ENCODE measurements at regions not wholly inside any gene's neighbourhood (a gene's known extent, or its start where the extent isn't known, plus 50 kb on each side); places are given as distances from the start of the nearest gene placed in this dataset.

DNA sequence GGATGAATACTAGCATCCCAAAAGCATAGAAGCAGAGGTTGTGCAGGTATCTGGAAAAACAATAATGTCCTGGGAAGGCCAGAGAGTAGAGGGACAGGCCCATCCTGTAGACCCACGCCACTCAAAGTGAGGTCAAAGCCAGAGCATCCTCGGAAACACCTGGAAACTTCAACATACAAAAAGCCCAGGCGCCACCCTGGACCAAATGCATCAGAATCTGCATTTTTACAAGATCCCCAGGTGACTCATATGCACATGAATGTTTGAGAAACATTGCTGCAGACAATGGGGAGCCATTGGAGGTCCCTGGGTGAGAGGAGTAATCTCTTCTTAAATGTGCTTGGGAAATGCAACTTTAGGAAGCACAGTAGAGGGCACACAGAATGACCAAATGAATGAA, 684.1 kb downstream of the DIAPH3 start:
- no peak overlapping the region for H3K27ac ChIP-seq
- no peak for ATAC-seq
- peaks cover 9% of the 10 kb centered on the region for H3K4me1 ChIP-seq
- no peaks in the 10 kb centered on the region for H3K36me3 ChIP-seq (replicated peaks in 1 of 2; ENCODE audit: insufficient read depth in 1 of 2, low read depth in 2 of 2)
- TF ChIP-seq POLR2A (IDR thresholded peaks at IDR 0.05): no peak
- TF ChIP-seq, protein P1, sequence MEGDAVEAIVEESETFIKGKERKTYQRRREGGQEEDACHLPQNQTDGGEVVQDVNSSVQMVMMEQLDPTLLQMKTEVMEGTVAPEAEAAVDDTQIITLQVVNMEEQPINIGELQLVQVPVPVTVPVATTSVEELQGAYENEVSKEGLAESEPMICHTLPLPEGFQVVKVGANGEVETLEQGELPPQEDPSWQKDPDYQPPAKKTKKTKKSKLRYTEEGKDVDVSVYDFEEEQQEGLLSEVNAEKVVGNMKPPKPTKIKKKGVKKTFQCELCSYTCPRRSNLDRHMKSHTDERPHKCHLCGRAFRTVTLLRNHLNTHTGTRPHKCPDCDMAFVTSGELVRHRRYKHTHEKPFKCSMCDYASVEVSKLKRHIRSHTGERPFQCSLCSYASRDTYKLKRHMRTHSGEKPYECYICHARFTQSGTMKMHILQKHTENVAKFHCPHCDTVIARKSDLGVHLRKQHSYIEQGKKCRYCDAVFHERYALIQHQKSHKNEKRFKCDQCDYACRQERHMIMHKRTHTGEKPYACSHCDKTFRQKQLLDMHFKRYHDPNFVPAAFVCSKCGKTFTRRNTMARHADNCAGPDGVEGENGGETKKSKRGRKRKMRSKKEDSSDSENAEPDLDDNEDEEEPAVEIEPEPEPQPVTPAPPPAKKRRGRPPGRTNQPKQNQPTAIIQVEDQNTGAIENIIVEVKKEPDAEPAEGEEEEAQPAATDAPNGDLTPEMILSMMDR (IDR thresholded peaks at IDR 0.05): no peak
- H3K4me3 ChIP-seq: no peak overlapping the region
- DNase-seq: no peak
- WGBS, 2 donors: 91 to 94% methylated on average over 3 of the region's 3 CpGs
- no peaks in the 10 kb centered on the region for H3K27me3 ChIP-seq
- intact Hi-C loops (cut with DNase I): no loop called here
- H3K9me3 ChIP-seq: no peaks in the 10 kb centered on the region

DNA sequence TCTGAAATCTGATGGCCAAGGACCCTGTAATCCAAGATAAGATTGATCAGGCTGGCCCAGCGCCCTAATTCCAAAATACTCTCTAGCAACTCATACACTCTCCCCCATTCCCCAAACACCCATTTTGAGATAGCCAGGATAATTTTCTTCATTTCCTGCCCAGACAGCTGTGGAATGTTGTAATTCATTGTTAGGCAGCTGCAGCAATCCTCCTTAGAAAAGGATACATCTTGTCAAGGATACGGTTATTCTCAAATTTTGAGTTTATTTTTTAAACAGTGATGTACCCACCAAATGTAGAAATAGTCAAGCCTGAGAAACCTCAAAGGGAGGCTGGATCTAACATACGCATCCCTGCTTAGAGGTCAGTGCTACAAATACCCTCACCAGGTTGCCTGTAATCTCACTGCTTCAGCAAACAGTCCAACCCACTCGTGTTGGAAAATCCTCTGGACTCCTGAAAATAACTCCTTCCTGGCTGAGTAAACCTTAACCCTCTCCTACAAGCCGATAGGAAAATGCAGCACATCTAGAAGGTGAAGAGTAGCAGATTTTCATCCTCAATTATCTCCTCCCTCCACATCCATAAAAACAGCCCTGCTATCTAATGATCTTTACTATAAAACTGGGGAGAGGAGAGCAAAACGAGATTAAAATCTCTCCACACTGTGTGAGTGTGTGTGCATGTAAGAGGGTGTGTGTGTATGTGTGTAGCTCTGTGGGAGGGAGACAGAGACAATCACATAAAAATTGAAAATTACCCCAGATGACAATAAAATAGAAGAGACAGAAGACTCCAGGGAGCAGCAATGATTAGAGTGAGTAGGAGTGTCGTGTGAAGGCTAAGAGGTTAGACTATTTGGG, 683.1 kb downstream of the DIAPH3 start:
- no peak overlapping the region for H3K4me3 ChIP-seq
- H3K27me3 ChIP-seq: no peaks in the 10 kb centered on the region
- 62 to 69% methylated on average over 7 of the region's 7 CpGs for WGBS, 2 donors
- H3K36me3 ChIP-seq (replicated peaks in 1 of 2; ENCODE audit: insufficient read depth in 1 of 2, low read depth in 2 of 2): no peaks in the 10 kb centered on the region
- DNase-seq (no peak), ATAC-seq (no peak)
- intact Hi-C loops (cut with DNase I): no loop called here
- H3K9me3 ChIP-seq: no peaks in the 10 kb centered on the region
- H3K4me1 ChIP-seq: peaks cover 9% of the 10 kb centered on the region
- H3K27ac ChIP-seq: no peak overlapping the region
- TF ChIP-seq POLR2A (IDR thresholded peaks at IDR 0.05): no peak
- TF ChIP-seq, protein P1 (IDR thresholded peaks at IDR 0.05): no peak

DNA sequence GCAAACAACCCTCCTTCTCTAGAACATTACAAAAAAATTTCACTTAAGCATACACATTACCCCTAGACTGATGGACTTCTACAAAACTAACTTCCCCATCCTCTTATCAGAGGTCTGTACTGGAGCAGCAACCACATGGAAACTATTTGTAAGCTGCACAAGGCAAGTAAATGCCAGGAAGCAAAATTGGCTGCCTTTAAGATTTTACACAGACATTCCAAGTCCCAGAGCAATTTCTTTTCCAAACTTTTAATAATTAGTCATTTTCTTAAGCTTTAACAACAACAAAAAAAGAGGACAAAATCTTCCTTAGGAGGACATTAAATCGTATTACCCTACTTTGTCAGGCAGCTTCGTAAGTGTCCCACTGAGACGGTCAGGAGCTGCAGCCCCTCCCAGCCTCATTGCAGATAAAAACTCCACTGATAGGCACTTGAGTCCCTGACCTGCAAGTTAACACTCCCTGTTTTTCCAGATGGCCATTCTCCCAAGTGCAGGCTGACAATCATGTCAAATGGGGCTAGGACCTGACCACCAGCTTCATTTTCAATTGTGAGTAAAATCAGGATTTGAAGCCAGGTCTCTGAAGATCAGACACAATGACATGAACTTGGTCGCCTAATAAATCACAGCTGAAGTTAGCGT, 680.1 kb downstream of the DIAPH3 start:
- H3K4me3 ChIP-seq: no peak overlapping the region

DNA sequence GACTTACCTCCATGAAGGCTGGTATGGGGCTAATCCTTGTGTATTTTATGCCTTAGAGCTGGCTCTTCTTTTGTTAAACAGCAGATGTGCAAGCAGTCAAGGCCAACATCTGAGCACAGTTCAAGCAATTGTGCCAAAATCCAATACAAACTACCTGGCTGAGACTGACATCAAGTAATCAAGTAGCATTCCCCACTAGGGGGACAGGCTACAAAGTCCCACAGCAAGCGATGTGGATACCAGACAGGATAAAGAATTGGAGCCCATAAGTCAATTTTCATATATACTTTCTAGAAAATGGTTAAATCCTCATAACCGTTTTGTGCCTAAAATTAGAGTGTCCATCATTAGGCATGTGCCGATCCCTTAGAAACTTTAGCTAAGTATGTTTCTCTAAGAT, 675.8 kb downstream of the DIAPH3 start:
- no peaks in the 10 kb centered on the region for H3K36me3 ChIP-seq (replicated peaks in 1 of 2; ENCODE audit: insufficient read depth in 1 of 2, low read depth in 2 of 2)
- no peak for TF ChIP-seq POLR2A (IDR thresholded peaks at IDR 0.05)
- H3K4me1 ChIP-seq: peaks cover 9% of the 10 kb centered on the region
- no peak overlapping the region for H3K4me3 ChIP-seq
- ATAC-seq (no peak), DNase-seq (no peak)
- 84 to 86% methylated on average over 3 of the region's 3 CpGs for WGBS, 2 donors
- no peak overlapping the region for H3K27ac ChIP-seq
- intact Hi-C loops (cut with DNase I): no loop called here
- no peaks in the 10 kb centered on the region for H3K9me3 ChIP-seq
- H3K27me3 ChIP-seq: no peaks in the 10 kb centered on the region

More for the DNA sequence above, 680.1 kb downstream of the DIAPH3 start:
- ATAC-seq (peak; percentile 70), DNase-seq (peak in 3 of 4 donors; percentile 17 to 37 (median 28))
- intact Hi-C loops (cut with DNase I): no loop called here
- TF ChIP-seq POLR2A (IDR thresholded peaks at IDR 0.05): no peak
- TF ChIP-seq, protein P1 (IDR thresholded peaks at IDR 0.05): no peak
- peaks cover 9% of the 10 kb centered on the region for H3K4me1 ChIP-seq
- H3K27ac ChIP-seq: peak overlapping the region; percentile 7 to 61 (median 20)
- no peaks in the 10 kb centered on the region for H3K27me3 ChIP-seq
- no peaks in the 10 kb centered on the region for H3K36me3 ChIP-seq (replicated peaks in 1 of 2; ENCODE audit: insufficient read depth in 1 of 2, low read depth in 2 of 2)
- 26 to 27% methylated on average over 5 of the region's 5 CpGs for WGBS, 2 donors
- no peaks in the 10 kb centered on the region for H3K9me3 ChIP-seq

DNA sequence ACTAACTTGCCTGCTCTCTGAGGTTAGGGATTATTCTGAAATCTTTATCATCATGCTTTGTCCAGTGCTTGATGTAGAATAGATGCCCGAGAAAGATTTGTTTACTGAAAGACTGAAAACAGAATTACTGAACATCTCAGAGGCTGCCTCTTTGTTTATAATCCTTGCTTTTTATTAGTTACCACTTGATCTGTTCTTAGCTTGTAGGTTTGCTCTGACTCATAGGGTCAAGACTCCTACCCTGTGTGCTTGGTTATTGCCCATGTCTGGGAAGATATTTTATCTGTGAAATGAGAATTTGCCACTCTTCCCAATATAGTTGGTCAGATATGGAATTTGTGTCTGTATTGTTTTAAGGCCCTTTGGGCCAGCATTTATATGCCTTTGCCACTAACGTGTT, 675.3 kb downstream of the DIAPH3 start:
- Histone ChIP-seq H3K4me1 (peaks cover 9% of the 10 kb centered on the region), H3K27me3 (no peaks in the 10 kb centered on the region), H3K4me3 (no peak overlapping the region), H3K27ac (no peak overlapping the region), H3K9me3 (no peaks in the 10 kb centered on the region), H3K36me3 (replicated peaks in 1 of 2; ENCODE audit: insufficient read depth in 1 of 2, low read depth in 2 of 2) (no peaks in the 10 kb centered on the region)
- no peak for TF ChIP-seq POLR2A (IDR thresholded peaks at IDR 0.05)
- TF ChIP-seq, protein P1 (IDR thresholded peaks at IDR 0.05): no peak
- WGBS, 2 donors: 79 to 91% methylated on average over 2 of the region's 2 CpGs
- intact Hi-C loops (cut with DNase I): no loop called here
- no peak for ATAC-seq
- no peak for DNase-seq
